ENCODE measurements at regions not wholly inside any gene's neighbourhood (a gene's known extent, or its start where the extent isn't known, plus 50 kb on each side); places are given as distances from the start of the nearest gene placed in this dataset.
"Not testable (repeated sequence)": the region's sequence is repeated elsewhere in the genome, so short reads cannot be mapped to it uniquely, and the experiment has no call there.

DNA sequence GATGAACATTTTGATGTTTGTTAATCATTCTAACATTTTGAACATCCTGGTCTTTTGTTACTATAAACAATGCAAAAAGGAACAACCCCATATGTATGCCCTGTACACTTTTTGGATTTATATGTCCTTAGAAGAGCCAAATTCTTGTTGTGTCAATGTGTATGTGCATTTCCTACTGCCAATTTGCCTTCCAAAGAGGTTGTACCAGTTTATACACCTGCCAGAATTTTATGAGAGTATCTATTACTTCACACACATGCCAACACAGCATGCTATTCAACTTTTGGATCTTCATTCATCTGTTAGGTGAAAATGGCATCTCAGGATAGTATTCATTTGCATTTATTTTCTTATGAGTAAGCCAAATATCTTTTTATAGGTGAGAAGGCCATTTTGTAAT is 162.0 kb upstream of the SEMA6A start:
- no peak overlapping the region for H3K4me3 ChIP-seq (ENCODE audit: insufficient read depth, low read depth, low read length, poor library complexity, severe bottlenecking)
- H3K4me1 ChIP-seq (ENCODE audit: control insufficient read depth, insufficient read depth, low read length, poor library complexity, severe bottlenecking), result no peaks in the 10 kb centered on the region
- H3K27ac ChIP-seq (ENCODE audit: insufficient read depth, low read length, poor library complexity, severe bottlenecking), result no peak overlapping the region
- H3K36me3 ChIP-seq (ENCODE audit: control insufficient read depth, insufficient read depth, low read length), result no peaks in the 10 kb centered on the region
- DNase-seq, result no peak
- H3K27me3 ChIP-seq (replicated peaks; ENCODE audit: control insufficient read depth, insufficient read depth, low read length, poor library complexity, severe bottlenecking), result no peaks in the 10 kb centered on the region
- H3K9me3 ChIP-seq (ENCODE audit: control insufficient read depth, low read length), result no peaks in the 10 kb centered on the region

DNA sequence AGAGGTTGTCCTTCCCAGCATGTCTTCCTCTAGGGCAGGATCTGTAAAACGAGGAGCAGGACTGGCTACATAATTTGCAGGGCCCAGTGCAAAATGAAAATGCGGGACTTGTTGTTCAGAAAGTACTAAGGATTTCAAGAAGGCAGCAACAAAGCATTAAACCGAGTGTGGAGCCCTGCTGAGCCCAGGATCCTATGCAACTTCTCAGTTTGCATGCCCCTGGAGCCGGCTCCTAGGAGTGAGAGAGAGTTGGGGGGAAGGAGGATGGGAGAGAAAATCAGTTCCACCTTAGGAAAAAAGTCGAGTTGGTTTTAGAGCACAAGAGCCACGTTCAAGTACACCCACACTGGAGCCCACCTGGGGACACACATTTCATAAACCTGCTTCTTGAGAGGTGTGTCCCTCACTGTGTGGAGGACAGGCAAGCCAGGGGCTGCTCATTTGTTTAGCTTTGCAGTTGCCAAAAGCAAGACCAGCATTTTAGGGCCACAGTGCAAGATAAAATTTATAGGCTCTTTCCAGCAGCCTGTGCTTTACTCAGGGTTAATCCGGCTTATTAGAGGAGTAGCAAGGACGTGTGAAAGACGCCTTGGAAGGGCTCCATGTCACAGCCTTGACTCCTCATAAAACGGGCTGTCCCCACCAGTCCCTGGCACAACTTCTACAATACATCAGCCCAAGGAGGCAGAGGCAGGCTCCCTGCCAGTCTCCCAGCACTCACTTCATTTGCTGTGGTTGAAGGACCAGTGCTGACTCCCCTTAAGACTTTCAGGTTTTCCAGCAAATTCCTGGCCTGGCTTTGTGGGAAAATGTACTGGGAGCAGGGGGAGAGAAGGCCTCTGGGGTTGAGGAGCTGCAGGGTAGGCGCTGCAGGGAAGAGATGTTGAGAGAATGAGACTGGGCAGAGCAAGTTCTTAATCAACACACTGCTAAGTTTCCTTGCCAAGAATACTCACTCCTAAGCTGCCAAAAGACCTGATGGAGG is 159.7 kb upstream of the SEMA6A start:
- Histone ChIP-seq H3K4me1 (ENCODE audit: control insufficient read depth, insufficient read depth, low read length, poor library complexity, severe bottlenecking) (no peaks in the 10 kb centered on the region), H3K9me3 (ENCODE audit: control insufficient read depth, low read length) (no peaks in the 10 kb centered on the region), H3K4me3 (ENCODE audit: insufficient read depth, low read depth, low read length, poor library complexity, severe bottlenecking) (no peak overlapping the region), H3K27me3 (replicated peaks; ENCODE audit: control insufficient read depth, insufficient read depth, low read length, poor library complexity, severe bottlenecking) (no peaks in the 10 kb centered on the region), H3K27ac (ENCODE audit: insufficient read depth, low read length, poor library complexity, severe bottlenecking) (no peak overlapping the region), H3K36me3 (ENCODE audit: control insufficient read depth, insufficient read depth, low read length) (no peaks in the 10 kb centered on the region)
- DNase-seq, result no peak

DNA sequence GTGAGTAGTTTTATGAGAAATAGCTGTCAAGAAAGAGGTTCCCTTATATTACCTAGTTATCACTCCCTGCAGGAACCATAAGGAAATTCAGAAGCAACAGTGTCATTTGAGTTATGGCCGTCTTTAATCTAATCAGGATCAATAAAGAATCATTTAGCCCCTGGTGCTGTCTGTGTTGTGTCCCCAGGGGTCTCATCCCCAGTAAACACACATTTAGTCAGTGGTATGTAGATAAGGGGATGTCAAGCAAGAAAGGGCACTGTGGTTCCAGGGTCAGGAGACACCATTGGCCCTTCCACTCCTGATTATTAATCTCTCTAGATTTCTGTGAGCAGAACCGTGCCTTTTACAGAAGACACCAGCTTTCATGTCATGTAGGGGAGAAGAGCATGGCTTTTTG is 158.0 kb upstream of the SEMA6A start:
- H3K4me3 ChIP-seq (ENCODE audit: insufficient read depth, low read depth, low read length, poor library complexity, severe bottlenecking), result no peak overlapping the region
- H3K9me3 ChIP-seq (ENCODE audit: control insufficient read depth, low read length), result no peaks in the 10 kb centered on the region

DNA sequence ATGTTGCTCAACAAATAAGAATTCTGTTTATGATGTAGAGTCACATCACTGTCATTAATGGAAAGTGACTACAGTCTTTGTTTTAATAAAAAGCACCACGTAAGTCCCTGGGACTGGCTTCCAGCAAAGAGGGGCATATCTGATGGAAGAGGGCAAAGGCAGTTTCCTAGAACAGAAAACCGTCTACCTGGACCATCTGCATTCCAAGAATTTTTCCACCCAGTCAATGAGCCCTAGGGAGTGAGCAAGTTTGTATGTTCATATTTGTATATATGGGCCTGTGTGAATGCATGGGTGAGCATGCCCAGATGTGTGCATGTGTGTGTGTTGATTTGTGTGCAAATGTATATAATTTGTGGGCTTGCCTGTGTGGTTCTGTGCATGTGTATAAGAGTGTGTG is 156.8 kb upstream of the SEMA6A start:
- Histone ChIP-seq H3K9me3 (ENCODE audit: control insufficient read depth, low read length) (no peaks in the 10 kb centered on the region), H3K27ac (ENCODE audit: insufficient read depth, low read length, poor library complexity, severe bottlenecking) (no peak overlapping the region), H3K4me3 (ENCODE audit: insufficient read depth, low read depth, low read length, poor library complexity, severe bottlenecking) (no peak overlapping the region), H3K36me3 (ENCODE audit: control insufficient read depth, insufficient read depth, low read length) (no peaks in the 10 kb centered on the region), H3K27me3 (replicated peaks; ENCODE audit: control insufficient read depth, insufficient read depth, low read length, poor library complexity, severe bottlenecking) (no peaks in the 10 kb centered on the region), H3K4me1 (ENCODE audit: control insufficient read depth, insufficient read depth, low read length, poor library complexity, severe bottlenecking) (no peaks in the 10 kb centered on the region)
- no peak for DNase-seq

More for the DNA sequence above, 158.0 kb upstream of the SEMA6A start:
- Histone ChIP-seq H3K36me3 (ENCODE audit: control insufficient read depth, insufficient read depth, low read length) (no peaks in the 10 kb centered on the region), H3K4me1 (ENCODE audit: control insufficient read depth, insufficient read depth, low read length, poor library complexity, severe bottlenecking) (no peaks in the 10 kb centered on the region), H3K27ac (ENCODE audit: insufficient read depth, low read length, poor library complexity, severe bottlenecking) (no peak overlapping the region), H3K27me3 (replicated peaks; ENCODE audit: control insufficient read depth, insufficient read depth, low read length, poor library complexity, severe bottlenecking) (no peaks in the 10 kb centered on the region)
- no peak for DNase-seq

DNA sequence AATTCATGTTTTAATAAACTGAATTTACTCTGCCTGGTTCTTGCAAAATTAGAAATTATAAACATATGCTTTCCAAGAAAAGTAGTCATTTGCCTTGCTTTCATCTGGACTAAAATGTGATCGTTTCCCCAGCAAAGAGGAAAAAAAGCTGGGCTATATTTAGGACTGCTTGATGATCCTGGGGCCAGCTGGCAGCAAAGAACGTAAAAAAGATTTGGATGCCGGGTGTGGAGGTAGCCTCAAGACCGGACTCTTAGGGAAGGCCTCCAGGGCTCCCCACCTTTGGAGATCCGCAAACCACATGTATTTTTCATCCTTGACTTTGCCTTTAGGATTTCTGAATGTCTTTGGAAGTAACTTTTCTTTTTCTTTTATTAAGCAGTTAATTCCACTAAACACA is 156.1 kb upstream of the SEMA6A start:
- H3K27ac ChIP-seq (ENCODE audit: insufficient read depth, low read length, poor library complexity, severe bottlenecking), result no peak overlapping the region
- no peak for DNase-seq
- no peaks in the 10 kb centered on the region for H3K36me3 ChIP-seq (ENCODE audit: control insufficient read depth, insufficient read depth, low read length)
- no peak overlapping the region for H3K4me3 ChIP-seq (ENCODE audit: insufficient read depth, low read depth, low read length, poor library complexity, severe bottlenecking)
- no peaks in the 10 kb centered on the region for H3K4me1 ChIP-seq (ENCODE audit: control insufficient read depth, insufficient read depth, low read length, poor library complexity, severe bottlenecking)
- H3K27me3 ChIP-seq (replicated peaks; ENCODE audit: control insufficient read depth, insufficient read depth, low read length, poor library complexity, severe bottlenecking), result no peaks in the 10 kb centered on the region
- no peaks in the 10 kb centered on the region for H3K9me3 ChIP-seq (ENCODE audit: control insufficient read depth, low read length)

DNA sequence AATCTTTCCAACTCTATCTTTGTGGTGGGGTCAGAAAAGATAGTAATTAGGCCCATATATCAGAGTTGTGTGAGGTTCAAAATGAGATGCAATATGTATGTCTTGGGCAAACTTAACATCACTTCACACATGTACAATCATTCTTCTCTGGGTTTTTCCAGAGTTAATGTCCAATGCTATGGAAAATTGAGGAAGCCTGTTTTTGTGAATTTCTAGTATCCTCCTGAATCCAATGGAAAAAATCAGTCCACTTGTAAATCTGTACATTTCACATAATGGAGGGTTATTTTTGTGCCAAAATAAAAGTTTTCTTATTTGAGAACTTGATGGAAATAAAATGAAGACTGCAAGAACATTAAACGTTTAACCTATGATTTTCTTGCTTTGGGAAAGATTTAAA is 155.6 kb upstream of the SEMA6A start:
- Histone ChIP-seq H3K4me3 (ENCODE audit: insufficient read depth, low read depth, low read length, poor library complexity, severe bottlenecking) (no peak overlapping the region), H3K4me1 (ENCODE audit: control insufficient read depth, insufficient read depth, low read length, poor library complexity, severe bottlenecking) (no peaks in the 10 kb centered on the region), H3K9me3 (ENCODE audit: control insufficient read depth, low read length) (no peaks in the 10 kb centered on the region), H3K36me3 (ENCODE audit: control insufficient read depth, insufficient read depth, low read length) (no peaks in the 10 kb centered on the region), H3K27ac (ENCODE audit: insufficient read depth, low read length, poor library complexity, severe bottlenecking) (no peak overlapping the region), H3K27me3 (replicated peaks; ENCODE audit: control insufficient read depth, insufficient read depth, low read length, poor library complexity, severe bottlenecking) (no peaks in the 10 kb centered on the region)
- no peak for DNase-seq

DNA sequence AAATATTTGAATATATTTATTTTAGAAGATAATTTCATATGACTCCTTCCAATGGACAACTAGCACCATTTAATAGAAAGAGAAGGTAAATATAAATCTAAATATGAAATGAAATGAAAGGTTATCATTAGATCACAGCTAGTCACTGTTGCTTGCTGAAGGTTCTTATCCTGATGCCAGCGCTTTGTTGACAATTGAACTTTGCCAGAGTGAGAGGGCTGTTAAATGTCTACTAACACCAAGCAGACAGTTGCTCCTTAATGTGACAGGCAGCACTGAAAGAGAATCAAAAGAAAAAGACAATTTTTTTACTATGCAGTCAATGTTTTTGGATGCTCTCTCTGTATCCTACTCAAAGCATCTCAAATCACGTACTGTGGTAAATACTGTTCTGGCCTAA is 152.6 kb upstream of the SEMA6A start:
- no peaks in the 10 kb centered on the region for H3K36me3 ChIP-seq (ENCODE audit: control insufficient read depth, insufficient read depth, low read length)
- H3K4me1 ChIP-seq (ENCODE audit: control insufficient read depth, insufficient read depth, low read length, poor library complexity, severe bottlenecking), result no peaks in the 10 kb centered on the region
- no peak overlapping the region for H3K27ac ChIP-seq (ENCODE audit: insufficient read depth, low read length, poor library complexity, severe bottlenecking)
- no peak for DNase-seq
- H3K4me3 ChIP-seq (ENCODE audit: insufficient read depth, low read depth, low read length, poor library complexity, severe bottlenecking), result no peak overlapping the region
- H3K9me3 ChIP-seq (ENCODE audit: control insufficient read depth, low read length), result no peaks in the 10 kb centered on the region
- H3K27me3 ChIP-seq (replicated peaks; ENCODE audit: control insufficient read depth, insufficient read depth, low read length, poor library complexity, severe bottlenecking), result no peaks in the 10 kb centered on the region

DNA sequence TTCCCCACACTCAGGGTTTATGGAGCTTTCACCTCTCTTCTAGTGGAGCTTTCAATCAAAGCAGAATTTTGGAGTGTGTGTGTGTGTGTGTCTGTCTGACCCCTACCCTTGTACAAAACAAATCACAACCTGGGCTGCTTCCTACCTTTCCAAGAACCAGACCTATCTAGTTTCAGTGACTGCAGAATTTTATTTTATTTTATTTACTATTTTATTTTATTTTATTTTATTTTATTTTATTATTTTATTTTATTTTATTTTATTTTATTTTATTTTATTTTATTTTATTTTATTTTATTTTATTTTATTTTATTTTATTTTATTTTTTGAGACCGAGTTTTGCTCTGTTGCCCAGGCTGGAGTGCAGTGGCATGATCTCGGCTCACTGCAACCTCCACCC is 151.6 kb upstream of the SEMA6A start:
- H3K4me3 ChIP-seq (ENCODE audit: insufficient read depth, low read depth, low read length, poor library complexity, severe bottlenecking), result not testable (repeated sequence)

DNA sequence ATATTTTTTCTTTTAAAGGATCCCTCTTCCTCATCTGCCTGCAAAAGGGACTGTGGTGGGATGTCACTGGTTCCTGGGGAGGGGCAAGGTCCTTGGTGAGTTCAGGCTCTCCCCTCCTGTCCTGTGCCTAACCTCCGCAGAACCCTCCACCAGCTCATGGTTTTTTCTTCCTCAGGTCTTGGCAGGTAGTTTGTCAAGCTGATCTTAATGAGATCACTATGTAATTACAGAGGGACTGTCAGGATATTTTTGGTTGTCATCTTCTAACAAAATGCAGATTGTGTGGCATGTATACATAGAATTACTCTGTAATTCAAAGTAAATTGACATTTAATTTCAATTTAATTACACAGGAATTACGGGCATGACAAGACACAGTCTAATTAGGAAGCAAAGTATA is 150.3 kb upstream of the SEMA6A start:
- Histone ChIP-seq H3K4me3 (ENCODE audit: insufficient read depth, low read depth, low read length, poor library complexity, severe bottlenecking) (no peak overlapping the region), H3K27ac (ENCODE audit: insufficient read depth, low read length, poor library complexity, severe bottlenecking) (no peak overlapping the region), H3K36me3 (ENCODE audit: control insufficient read depth, insufficient read depth, low read length) (no peaks in the 10 kb centered on the region), H3K4me1 (ENCODE audit: control insufficient read depth, insufficient read depth, low read length, poor library complexity, severe bottlenecking) (no peaks in the 10 kb centered on the region), H3K27me3 (replicated peaks; ENCODE audit: control insufficient read depth, insufficient read depth, low read length, poor library complexity, severe bottlenecking) (no peaks in the 10 kb centered on the region), H3K9me3 (ENCODE audit: control insufficient read depth, low read length) (no peaks in the 10 kb centered on the region)
- DNase-seq, result no peak

More for the DNA sequence above, 151.6 kb upstream of the SEMA6A start:
- H3K9me3 ChIP-seq (ENCODE audit: control insufficient read depth, low read length); H3K4me1 ChIP-seq (ENCODE audit: control insufficient read depth, insufficient read depth, low read length, poor library complexity, severe bottlenecking); H3K27me3 ChIP-seq (replicated peaks; ENCODE audit: control insufficient read depth, insufficient read depth, low read length, poor library complexity, severe bottlenecking); H3K27ac ChIP-seq (ENCODE audit: insufficient read depth, low read length, poor library complexity, severe bottlenecking); H3K36me3 ChIP-seq (ENCODE audit: control insufficient read depth, insufficient read depth, low read length); DNase-seq: not testable (repeated sequence)

DNA sequence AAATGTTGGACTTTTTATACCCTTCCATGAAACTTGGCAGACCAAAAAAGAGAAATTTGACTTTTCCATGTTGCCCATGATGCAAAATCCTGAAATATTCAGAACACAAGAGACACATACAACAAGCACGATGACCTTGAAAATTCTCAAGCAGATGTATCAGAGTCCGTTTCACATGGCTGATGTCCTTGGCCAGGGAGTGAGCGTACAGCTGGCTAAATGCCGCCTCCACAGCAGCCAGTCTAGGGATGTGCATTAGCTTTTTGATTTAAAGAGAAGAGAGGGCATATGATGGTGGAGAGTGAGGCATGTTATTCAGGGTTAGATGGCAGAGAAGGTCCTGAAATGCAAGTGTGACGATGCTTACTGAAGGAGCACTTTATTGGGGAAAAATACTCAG is 148.0 kb upstream of the SEMA6A start:
- DNase-seq, result no peak
- H3K4me3 ChIP-seq (ENCODE audit: insufficient read depth, low read depth, low read length, poor library complexity, severe bottlenecking), result no peak overlapping the region
- H3K9me3 ChIP-seq (ENCODE audit: control insufficient read depth, low read length), result no peaks in the 10 kb centered on the region
- H3K4me1 ChIP-seq (ENCODE audit: control insufficient read depth, insufficient read depth, low read length, poor library complexity, severe bottlenecking), result no peaks in the 10 kb centered on the region
- no peak overlapping the region for H3K27ac ChIP-seq (ENCODE audit: insufficient read depth, low read length, poor library complexity, severe bottlenecking)
- H3K36me3 ChIP-seq (ENCODE audit: control insufficient read depth, insufficient read depth, low read length), result no peaks in the 10 kb centered on the region
- no peaks in the 10 kb centered on the region for H3K27me3 ChIP-seq (replicated peaks; ENCODE audit: control insufficient read depth, insufficient read depth, low read length, poor library complexity, severe bottlenecking)

Data from effector memory CD4-positive, alpha-beta T cell (primary cell).